ENCODE measurements at regions not wholly inside any gene's neighbourhood (a gene's known extent, or its start where the extent isn't known, plus 50 kb on each side); places are given as distances from the start of the nearest gene placed in this dataset.
"Not testable (repeated sequence)": the region's sequence is repeated elsewhere in the genome, so short reads cannot be mapped to it uniquely, and the experiment has no call there.

- H3K36me3 Mint-ChIP-seq (ENCODE audit: low read depth), result no peaks in the 10 kb centered on the region
- H3K4me3 Mint-ChIP-seq, result no peak overlapping the region
- no peak for TF ChIP-seq CTCF (IDR thresholded peaks at IDR 0.05)
- DNase-seq, result no peak
- peaks cover 12% of the 10 kb centered on the region for H3K27me3 Mint-ChIP-seq (ENCODE audit: low read depth, poor library complexity)
- H3K27ac Mint-ChIP-seq, result no peak overlapping the region
- H3K4me1 Mint-ChIP-seq, result peaks cover 13% of the 10 kb centered on the region
- peaks cover 25% of the 10 kb centered on the region for H3K9me3 Mint-ChIP-seq
Observed at GRCh38 chrX:828411-828959, 197.9 kb downstream of the SHOX start.

GRCh38 chrX:826448-826847 is 195.9 kb downstream of the SHOX start:
- peaks cover 13% of the 10 kb centered on the region for H3K4me1 Mint-ChIP-seq
- peaks cover 22% of the 10 kb centered on the region for H3K9me3 Mint-ChIP-seq
- no peaks in the 10 kb centered on the region for H3K36me3 Mint-ChIP-seq (ENCODE audit: low read depth)
- H3K4me3 Mint-ChIP-seq, result no peak overlapping the region
- peak overlapping the region; percentile 66 for H3K27ac Mint-ChIP-seq
- H3K27me3 Mint-ChIP-seq (ENCODE audit: low read depth, poor library complexity), result peaks cover 12% of the 10 kb centered on the region
- TF ChIP-seq CTCF (IDR thresholded peaks at IDR 0.05), result no peak
- DNase-seq, result no peak

- no peak for DNase-seq
- Mint-ChIP-seq H3K36me3 (ENCODE audit: low read depth) (no peaks in the 10 kb centered on the region), H3K27me3 (ENCODE audit: low read depth, poor library complexity) (peaks cover 13% of the 10 kb centered on the region), H3K27ac (peak overlapping the region; percentile 66), H3K4me1 (peaks cover 13% of the 10 kb centered on the region), H3K9me3 (peaks cover 21% of the 10 kb centered on the region), H3K4me3 (no peak overlapping the region)
- no peak for TF ChIP-seq CTCF (IDR thresholded peaks at IDR 0.05)
Observed at GRCh38 chrX:825991-826390, 195.4 kb downstream of the SHOX start.

GRCh38 chrX:823073-823472 is 192.5 kb downstream of the SHOX start:
- H3K4me1 Mint-ChIP-seq; DNase-seq; H3K27ac Mint-ChIP-seq; H3K27me3 Mint-ChIP-seq (ENCODE audit: low read depth, poor library complexity); H3K4me3 Mint-ChIP-seq; H3K36me3 Mint-ChIP-seq (ENCODE audit: low read depth): not testable (repeated sequence)
- H3K9me3 Mint-ChIP-seq, result peaks cover 29% of the 10 kb centered on the region

- Mint-ChIP-seq H3K27me3 (ENCODE audit: low read depth, poor library complexity) (peaks cover 10% of the 10 kb centered on the region), H3K27ac (no peak overlapping the region), H3K4me3 (no peak overlapping the region), H3K9me3 (peaks cover 32% of the 10 kb centered on the region), H3K4me1 (peaks cover 7% of the 10 kb centered on the region), H3K36me3 (ENCODE audit: low read depth) (no peaks in the 10 kb centered on the region)
- no peak for TF ChIP-seq CTCF (IDR thresholded peaks at IDR 0.05)
- no peak for DNase-seq
Observed at GRCh38 chrX:821327-822107, 190.9 kb downstream of the SHOX start.

- Mint-ChIP-seq H3K9me3 (peaks cover 40% of the 10 kb centered on the region), H3K36me3 (ENCODE audit: low read depth) (peaks cover 5% of the 10 kb centered on the region), H3K27ac (no peak overlapping the region), H3K4me3 (no peak overlapping the region), H3K4me1 (no peaks in the 10 kb centered on the region), H3K27me3 (ENCODE audit: low read depth, poor library complexity) (peaks cover 10% of the 10 kb centered on the region)
- no peak for DNase-seq
- TF ChIP-seq CTCF (IDR thresholded peaks at IDR 0.05), result no peak
Observed at GRCh38 chrX:819684-820083, 189.1 kb downstream of the SHOX start.
